ENCODE measurements at regions not wholly inside any gene's neighbourhood (a gene's known extent, or its start where the extent isn't known, plus 50 kb on each side); places are given as distances from the start of the nearest gene placed in this dataset.

DNA sequence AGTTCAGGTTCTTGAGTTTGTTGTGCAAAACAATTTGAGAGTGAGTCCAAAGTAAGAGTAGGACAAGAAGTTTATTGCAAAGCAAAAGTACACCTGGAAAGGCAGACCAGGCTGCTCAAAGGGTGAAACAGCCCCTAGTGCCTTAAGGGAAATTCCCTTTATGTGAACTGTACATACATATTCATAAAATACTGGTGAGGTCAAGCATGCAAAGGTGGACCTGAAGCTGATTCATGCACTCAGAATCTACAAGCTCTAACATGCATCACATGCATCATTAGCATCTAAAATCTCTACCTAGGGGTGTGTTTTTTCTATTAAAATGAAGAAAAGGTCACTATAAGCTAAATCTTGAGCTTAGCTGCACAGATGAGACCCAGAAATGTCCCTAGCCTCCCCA, 266.9 kb downstream of the SPATA18 start:
- no peak for DNase-seq (ENCODE audit: extremely low read depth, low read depth)
- TF ChIP-seq, protein P1, sequence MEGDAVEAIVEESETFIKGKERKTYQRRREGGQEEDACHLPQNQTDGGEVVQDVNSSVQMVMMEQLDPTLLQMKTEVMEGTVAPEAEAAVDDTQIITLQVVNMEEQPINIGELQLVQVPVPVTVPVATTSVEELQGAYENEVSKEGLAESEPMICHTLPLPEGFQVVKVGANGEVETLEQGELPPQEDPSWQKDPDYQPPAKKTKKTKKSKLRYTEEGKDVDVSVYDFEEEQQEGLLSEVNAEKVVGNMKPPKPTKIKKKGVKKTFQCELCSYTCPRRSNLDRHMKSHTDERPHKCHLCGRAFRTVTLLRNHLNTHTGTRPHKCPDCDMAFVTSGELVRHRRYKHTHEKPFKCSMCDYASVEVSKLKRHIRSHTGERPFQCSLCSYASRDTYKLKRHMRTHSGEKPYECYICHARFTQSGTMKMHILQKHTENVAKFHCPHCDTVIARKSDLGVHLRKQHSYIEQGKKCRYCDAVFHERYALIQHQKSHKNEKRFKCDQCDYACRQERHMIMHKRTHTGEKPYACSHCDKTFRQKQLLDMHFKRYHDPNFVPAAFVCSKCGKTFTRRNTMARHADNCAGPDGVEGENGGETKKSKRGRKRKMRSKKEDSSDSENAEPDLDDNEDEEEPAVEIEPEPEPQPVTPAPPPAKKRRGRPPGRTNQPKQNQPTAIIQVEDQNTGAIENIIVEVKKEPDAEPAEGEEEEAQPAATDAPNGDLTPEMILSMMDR (IDR thresholded peaks at IDR 0.05; ENCODE audit: low read depth, low read length, missing control alignments) = no peak
- H3K4me3 ChIP-seq (replicated peaks; ENCODE audit: low read depth, low read length) = no peak overlapping the region

DNA sequence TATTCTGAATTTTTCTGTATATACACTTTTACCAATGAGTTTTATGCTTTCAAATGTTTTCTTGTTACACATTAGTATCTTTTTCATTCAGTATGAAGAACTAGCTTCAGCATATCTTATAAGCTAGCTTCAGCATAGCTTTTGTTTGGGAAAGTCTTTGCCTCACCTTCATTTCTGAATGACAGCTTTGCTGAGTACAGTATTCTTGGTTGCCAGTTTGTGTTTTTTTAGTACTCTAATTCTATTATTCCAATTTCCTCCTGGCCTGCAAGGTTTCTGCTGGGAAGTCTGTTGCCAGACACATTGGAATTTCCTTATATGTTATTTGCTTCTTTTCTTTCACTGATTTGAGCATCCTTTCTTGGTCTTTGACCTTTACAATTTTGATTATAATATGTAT, 278.8 kb downstream of the SPATA18 start:
- TF ChIP-seq, protein P1 (IDR thresholded peaks at IDR 0.05; ENCODE audit: low read depth, low read length, missing control alignments) = no peak
- DNase-seq (ENCODE audit: extremely low read depth, low read depth) = no peak
- H3K4me3 ChIP-seq (replicated peaks; ENCODE audit: low read depth, low read length) = no peak overlapping the region

GRCh38 chr4:52343595-52343994, 292.5 kb downstream of the SPATA18 start:
- H3K4me3 ChIP-seq (replicated peaks; ENCODE audit: low read depth, low read length) = no peak overlapping the region
- DNase-seq (ENCODE audit: extremely low read depth, low read depth) = no peak

DNA sequence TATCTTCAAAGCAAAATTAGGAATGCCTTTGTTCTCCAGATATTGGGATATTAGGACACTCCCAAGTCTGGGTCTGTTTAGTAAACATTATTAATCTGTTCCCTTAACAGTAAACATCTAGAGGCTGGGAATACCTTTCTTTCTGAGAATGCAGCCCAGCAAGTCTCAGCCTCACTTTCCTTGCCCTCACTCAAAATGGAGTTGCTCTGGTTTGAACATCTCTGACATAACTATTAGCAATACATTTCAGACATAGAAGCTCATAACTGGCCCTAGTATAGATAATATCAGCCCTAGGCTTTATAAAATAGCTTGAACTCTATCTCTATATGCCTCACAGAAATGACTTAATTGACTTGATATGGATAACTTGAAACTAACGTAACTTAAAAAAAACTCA, 299.8 kb downstream of the SPATA18 start:
- TF ChIP-seq, protein P1 (IDR thresholded peaks at IDR 0.05; ENCODE audit: low read depth, low read length, missing control alignments) = no peak
- H3K4me3 ChIP-seq (replicated peaks; ENCODE audit: low read depth, low read length) = no peak overlapping the region
- no peak for DNase-seq (ENCODE audit: extremely low read depth, low read depth)

More at GRCh38 chr4:52343595-52343994, 292.5 kb downstream of the SPATA18 start:
- TF ChIP-seq, protein P1 (IDR thresholded peaks at IDR 0.05; ENCODE audit: low read depth, low read length, missing control alignments) = no peak

DNA sequence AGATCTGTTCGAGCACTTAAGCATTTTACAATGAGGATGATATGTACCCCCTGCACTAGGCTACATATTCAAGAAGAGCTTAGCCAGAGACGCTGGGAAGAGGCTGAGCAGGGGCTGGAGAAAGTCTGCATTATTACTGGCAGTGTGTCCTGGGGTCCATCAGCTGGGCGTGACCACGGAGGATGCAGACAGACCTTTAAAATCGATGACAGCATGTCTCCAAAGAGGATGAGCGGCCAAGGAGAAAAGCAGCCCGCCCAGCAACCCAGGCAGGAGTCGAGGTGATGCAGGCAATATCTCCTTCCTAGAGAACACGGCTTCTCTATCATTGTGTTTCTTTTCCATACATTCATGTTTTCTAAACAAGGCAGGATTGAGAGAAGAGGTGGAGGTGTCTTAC, 300.7 kb downstream of the USP46 start:
- DNase-seq (ENCODE audit: extremely low read depth, low read depth) = no peak
- TF ChIP-seq, protein P1 (IDR thresholded peaks at IDR 0.05; ENCODE audit: low read depth, low read length, missing control alignments) = no peak
- H3K4me3 ChIP-seq (replicated peaks; ENCODE audit: low read depth, low read length) = no peak overlapping the region

GRCh38 chr4:52358883-52359321, 300.2 kb downstream of the USP46 start:
- DNase-seq (ENCODE audit: extremely low read depth, low read depth) = peak; percentile 29
- no peak overlapping the region for H3K4me3 ChIP-seq (replicated peaks; ENCODE audit: low read depth, low read length)
- TF ChIP-seq, protein P1 (IDR thresholded peaks at IDR 0.05; ENCODE audit: low read depth, low read length, missing control alignments) = no peak

DNA sequence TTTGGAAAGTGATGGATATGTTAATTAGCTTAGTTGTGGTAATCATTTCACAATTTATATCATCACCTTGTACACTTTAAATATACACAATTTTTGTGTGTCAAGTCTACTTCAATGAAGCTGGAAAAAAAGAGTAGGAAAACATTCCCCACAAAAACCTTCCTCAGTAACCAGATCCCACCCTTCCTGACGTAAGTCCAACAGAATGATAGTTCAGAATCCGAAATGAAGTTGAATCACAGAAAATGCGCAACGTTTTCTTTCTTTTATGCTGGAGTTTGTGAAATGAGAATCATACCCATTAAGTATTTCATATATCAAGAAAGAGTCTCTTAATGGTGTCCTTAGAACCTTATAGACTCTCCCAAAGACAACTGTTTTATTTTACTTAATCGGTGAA, 292.9 kb downstream of the USP46 start:
- no peak for DNase-seq (ENCODE audit: extremely low read depth, low read depth)
- H3K4me3 ChIP-seq (replicated peaks; ENCODE audit: low read depth, low read length) = no peak overlapping the region
- TF ChIP-seq, protein P1 (IDR thresholded peaks at IDR 0.05; ENCODE audit: low read depth, low read length, missing control alignments) = no peak

Measured in HFF-Myc (cell line).